Neuronal stem cell (in vitro differentiated cells): ENCODE measurements at regions not wholly inside any gene's neighbourhood (a gene's known extent, or its start where the extent isn't known, plus 50 kb on each side); places are given as distances from the start of the nearest gene placed in this dataset.

Source experiments
- DNase-seq: peaks from one replicate; pipeline ENCODE4 v3.0.0-alpha.2; 2013; ENCODE audit warnings: low spot score
- H2AFZ ChIP-seq: one replicate; pipeline ENCODE4 v1.6.1; 2013; ENCODE audit warnings: mild to moderate bottlenecking, low read length, inconsistent platforms
- H2AK5ac ChIP-seq: 2 replicates; pipeline ENCODE4 v1.6.1; 2013; ENCODE audit warnings: low read depth, mild to moderate bottlenecking, inconsistent platforms, low read length, moderate library complexity, mixed read lengths
- H2BK120ac ChIP-seq: 2 replicates; pipeline ENCODE4 v1.6.1; 2013; ENCODE audit warnings: low read depth, mild to moderate bottlenecking, inconsistent platforms, low read length, moderate library complexity, mixed read lengths
- H2BK12ac ChIP-seq: one replicate; pipeline ENCODE4 v1.6.1; 2013; ENCODE audit warnings: low read length, inconsistent platforms
- H2BK15ac ChIP-seq: 2 replicates; pipeline ENCODE4 v1.6.1; 2013; ENCODE audit warnings: mild to moderate bottlenecking, low read length, inconsistent platforms, mixed read lengths
- H2BK5ac ChIP-seq: one replicate; pipeline ENCODE4 v1.6.1; 2013; ENCODE audit warnings: inconsistent platforms, mild to moderate bottlenecking, low read length, moderate library complexity
- H3K14ac ChIP-seq: one replicate; pipeline ENCODE4 v1.6.1; 2013; ENCODE audit warnings: low read length, inconsistent platforms
- H3K18ac ChIP-seq: 2 replicates; pipeline ENCODE4 v1.6.1; 2013; ENCODE audit warnings: low read length, inconsistent platforms
- H3K23ac ChIP-seq: 2 replicates; pipeline ENCODE4 v1.6.1; 2013; ENCODE audit warnings: low read depth, mild to moderate bottlenecking, mixed read lengths, low read length, inconsistent platforms; ENCODE audit not compliant: poor library complexity
- H3K27ac ChIP-seq: replicated peaks from 3 replicates; pipeline ENCODE4 v1.5.1; 2013; ENCODE audit warnings: low read length, inconsistent platforms
- H3K27me3 ChIP-seq, 3 experiments: 2 replicates each; pipeline ENCODE4 v1.6.1; 2013; ENCODE audit warnings: low read length in 3 of 3, mild to moderate bottlenecking in 2 of 3, inconsistent platforms in 1 of 3, low read depth in 1 of 3, mixed read lengths in 1 of 3, moderate library complexity in 1 of 3; ENCODE audit not compliant: control insufficient read depth in 3 of 3, insufficient read depth in 3 of 3
- H3K36me3 ChIP-seq, 2 donors: replicated peaks in 1 of 2; 2 replicates each; pipeline ENCODE4 v1.6.1; 2013; ENCODE audit warnings: low read length in 2 of 2; ENCODE audit not compliant: control insufficient read depth in 2 of 2, insufficient read depth in 2 of 2
- H3K4ac ChIP-seq: 2 replicates; pipeline ENCODE4 v1.6.1; 2013; ENCODE audit warnings: inconsistent platforms, mild to moderate bottlenecking, low read length, moderate library complexity
- H3K4me1 ChIP-seq, 2 donors: 1 replicate in 1 of 2; 2 replicates in 1 of 2; pipeline ENCODE4 v1.6.1; 2013; ENCODE audit warnings: low read length in 2 of 2, low read depth in 1 of 2; ENCODE audit not compliant: control insufficient read depth in 2 of 2, insufficient read depth in 1 of 2
- H3K4me2 ChIP-seq: one replicate; pipeline ENCODE4 v1.6.1; 2013; ENCODE audit warnings: mild to moderate bottlenecking, low read length, inconsistent platforms; ENCODE audit not compliant: insufficient read depth, poor library complexity, severe bottlenecking
- H3K4me3 ChIP-seq, 2 donors: 2 replicates each; pipeline ENCODE4 v1.5.1; 2013; ENCODE audit warnings: low read length in 2 of 2, mild to moderate bottlenecking in 2 of 2, inconsistent platforms in 1 of 2, moderate library complexity in 1 of 2
- H3K79me1 ChIP-seq: one replicate; pipeline ENCODE4 v1.6.1; 2013; ENCODE audit warnings: low read depth, mild to moderate bottlenecking, inconsistent platforms, low read length, moderate library complexity
- H3K9ac ChIP-seq: one replicate; pipeline ENCODE4 v1.6.1; 2013; ENCODE audit warnings: mild to moderate bottlenecking, low read depth, low read length, inconsistent platforms; ENCODE audit not compliant: poor library complexity
- H3K9me3 ChIP-seq, 2 donors: replicated peaks in 1 of 2; 2 replicates each; pipeline versions ENCODE3 to v1.6.1; 2013; ENCODE audit warnings: low read length in 2 of 2, mild to moderate bottlenecking in 2 of 2, inconsistent platforms in 1 of 2, low read depth in 1 of 2, mixed read lengths in 1 of 2, moderate library complexity in 1 of 2; ENCODE audit not compliant: control insufficient read depth in 2 of 2, insufficient read depth in 1 of 2
- H4K8ac ChIP-seq: one replicate; pipeline ENCODE4 v1.6.1; 2013; ENCODE audit warnings: low read depth, mild to moderate bottlenecking, inconsistent platforms, low read length, moderate library complexity
- H4K91ac ChIP-seq: one replicate; pipeline ENCODE4 v1.6.1; 2013; ENCODE audit warnings: low read length, low read depth, mild to moderate bottlenecking, inconsistent platforms; ENCODE audit not compliant: poor library complexity
- WGBS, 2 donors: extraction: QIAGEN DNeasy Blood & Tissue Kit; methylation state at CpG; one replicate each; pipeline ENCODE4 v1.1.7; 2013; ENCODE audit warnings: missing lambda C conversion rate in 2 of 2, mixed read lengths in 1 of 2; ENCODE audit not compliant: insufficient read length in 2 of 2, insufficient replicate concordance in 1 of 2; ENCODE audit errors: extremely low coverage in 2 of 2; 5-methylcytosine and 5-hydroxymethylcytosine counted together

DNA sequence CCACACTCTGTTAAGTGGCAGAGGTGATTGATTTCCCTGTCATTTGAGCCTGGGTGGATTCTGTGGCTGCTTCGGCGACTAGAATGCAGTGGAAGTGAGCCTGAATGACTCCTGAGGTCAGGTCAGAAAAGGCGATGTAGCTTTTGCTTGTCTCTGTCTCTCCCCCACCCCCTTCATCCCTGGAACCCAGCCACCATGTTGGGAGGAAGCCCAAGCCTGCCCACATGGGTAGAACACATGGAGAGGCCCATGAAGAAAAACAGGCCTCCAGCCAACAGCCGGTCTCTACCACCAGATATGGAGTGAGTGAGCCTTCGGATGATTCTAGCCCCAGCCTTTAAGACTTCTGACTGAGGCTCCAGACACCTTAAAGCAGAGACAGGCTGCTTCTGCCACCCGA is 181.0 kb downstream of the TFAP2C start:
- H3K27ac ChIP-seq = no peak overlapping the region
- no peak overlapping the region for H2BK5ac ChIP-seq
- no peak overlapping the region for H3K4me2 ChIP-seq
- H3K14ac ChIP-seq = no peak overlapping the region
- H3K4me1 ChIP-seq = peaks cover 0 to 19% of the 10 kb centered on the region in 2 donors
- no peaks in the 10 kb centered on the region for H3K79me1 ChIP-seq
- H4K8ac ChIP-seq = no peak overlapping the region
- no peak overlapping the region for H3K18ac ChIP-seq
- H4K91ac ChIP-seq = no peak overlapping the region
- H3K9me3 ChIP-seq = no peaks in the 10 kb centered on the region
- H3K9ac ChIP-seq = no peak overlapping the region
- no peak overlapping the region for H2BK12ac ChIP-seq
- H2AFZ ChIP-seq = no peak overlapping the region
- peaks cover 0 to 16% (median 0%) of the 10 kb centered on the region in 3 experiments for H3K27me3 ChIP-seq
- no CpG with 5 or more reads among the region's 6 CpGs for WGBS, 2 donors
- no peak for DNase-seq
- H3K36me3 ChIP-seq = no peaks in the 10 kb centered on the region
- H3K4me3 ChIP-seq = no peak overlapping the region
- H2BK15ac ChIP-seq = peak overlapping the region; percentile 10
- H3K4ac ChIP-seq = no peak overlapping the region
- no peak overlapping the region for H2AK5ac ChIP-seq
- no peak overlapping the region for H3K23ac ChIP-seq
- no peak overlapping the region for H2BK120ac ChIP-seq

- Histone ChIP-seq H3K36me3 (no peaks in the 10 kb centered on the region), H3K4me2 (no peak overlapping the region), H2AK5ac (no peak overlapping the region), H3K27me3 (no peaks in the 10 kb centered on the region), H3K14ac (no peak overlapping the region), H3K23ac (no peak overlapping the region), H2BK15ac (no peak overlapping the region), H4K8ac (no peak overlapping the region), H3K27ac (no peak overlapping the region), H3K9ac (no peak overlapping the region), H3K4me1 (no peaks in the 10 kb centered on the region), H2AFZ (no peak overlapping the region), H4K91ac (no peak overlapping the region), H3K79me1 (no peaks in the 10 kb centered on the region), H3K9me3 (no peaks in the 10 kb centered on the region), H3K4me3 (no peak overlapping the region), H3K4ac (no peak overlapping the region), H2BK120ac (no peak overlapping the region), H3K18ac (no peak overlapping the region), H2BK5ac (no peak overlapping the region), H2BK12ac (no peak overlapping the region)
- DNase-seq = no peak
- no CpG with 5 or more reads among the region's 6 CpGs for WGBS, 2 donors
Observed at GRCh38 chr20:56815796-56816195, 186.7 kb downstream of the TFAP2C start.

GRCh38 chr20:56816349-56816748 is 187.2 kb downstream of the TFAP2C start:
- Histone ChIP-seq H3K79me1 (no peaks in the 10 kb centered on the region), H3K4me1 (no peaks in the 10 kb centered on the region), H3K27me3 (no peaks in the 10 kb centered on the region), H2BK5ac (no peak overlapping the region), H3K27ac (no peak overlapping the region), H3K14ac (no peak overlapping the region), H3K9me3 (no peaks in the 10 kb centered on the region), H4K8ac (no peak overlapping the region), H3K4me2 (no peak overlapping the region), H3K36me3 (no peaks in the 10 kb centered on the region), H4K91ac (no peak overlapping the region), H3K9ac (no peak overlapping the region), H3K23ac (no peak overlapping the region), H2BK12ac (no peak overlapping the region), H2BK15ac (no peak overlapping the region), H2BK120ac (no peak overlapping the region), H2AFZ (no peak overlapping the region), H3K4me3 (no peak overlapping the region), H3K18ac (no peak overlapping the region), H3K4ac (no peak overlapping the region), H2AK5ac (no peak overlapping the region)
- DNase-seq = no peak
- no CpG with 5 or more reads among the region's 7 CpGs for WGBS, 2 donors

DNA sequence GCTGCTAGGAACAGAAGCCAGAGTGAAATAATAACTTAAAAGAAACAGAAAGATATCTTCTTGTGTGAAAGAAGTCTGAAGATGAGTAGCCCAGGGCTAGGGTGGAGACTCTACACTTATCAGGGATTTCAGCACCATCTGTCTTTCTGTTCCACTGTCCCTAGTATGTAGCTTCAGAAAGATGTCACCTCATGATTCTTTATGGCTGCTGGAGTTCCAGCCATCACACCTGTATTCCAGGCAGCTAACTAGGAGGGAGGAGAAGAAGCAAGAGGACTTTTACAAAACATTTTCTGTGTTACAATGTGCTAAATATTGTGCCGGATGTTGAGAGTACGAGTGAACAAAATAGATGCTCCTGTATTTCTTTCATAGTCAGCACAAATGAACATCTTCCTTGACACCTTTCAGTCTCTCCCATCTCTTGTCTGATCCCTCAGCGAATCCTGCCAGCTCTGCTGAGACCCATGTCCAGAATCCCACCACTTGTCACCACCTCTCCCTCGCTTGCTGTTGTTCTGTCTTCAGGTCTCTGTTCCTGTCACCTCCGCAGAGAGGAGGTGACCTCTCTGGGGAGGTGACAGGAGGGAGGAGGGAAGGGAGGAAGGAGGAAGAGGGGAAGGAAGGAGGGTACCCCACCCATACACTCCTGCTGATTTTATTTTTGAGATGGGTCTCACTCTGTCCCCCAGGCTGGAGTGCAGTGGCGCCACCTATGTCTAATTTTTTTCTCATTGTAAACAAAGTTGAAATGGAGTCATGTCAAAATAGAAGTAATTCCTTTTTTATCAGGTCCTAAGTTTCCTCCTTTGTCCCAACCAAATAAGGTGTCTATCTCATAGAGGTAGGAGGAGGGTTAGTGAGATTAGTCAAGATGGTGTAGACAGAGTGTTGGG is 188.9 kb downstream of the TFAP2C start:
- H4K91ac ChIP-seq = no peak overlapping the region
- no peak overlapping the region for H3K9ac ChIP-seq
- no peak overlapping the region for H2AK5ac ChIP-seq
- WGBS, 2 donors = no CpG with 5 or more reads among the region's 6 CpGs
- no peak overlapping the region for H3K4ac ChIP-seq
- H3K36me3 ChIP-seq = no peaks in the 10 kb centered on the region
- H2BK12ac ChIP-seq = no peak overlapping the region
- H3K79me1 ChIP-seq = no peaks in the 10 kb centered on the region
- no peak overlapping the region for H3K23ac ChIP-seq
- H3K14ac ChIP-seq = no peak overlapping the region
- peak overlapping the region; percentile 40 for H3K18ac ChIP-seq
- no peak overlapping the region for H2AFZ ChIP-seq
- H3K4me2 ChIP-seq = no peak overlapping the region
- no peak for DNase-seq
- no peak overlapping the region for H3K27ac ChIP-seq
- H2BK5ac ChIP-seq = no peak overlapping the region
- no peak overlapping the region for H4K8ac ChIP-seq
- no peaks in the 10 kb centered on the region for H3K9me3 ChIP-seq
- H3K4me3 ChIP-seq = no peak overlapping the region
- no peak overlapping the region for H2BK120ac ChIP-seq
- H2BK15ac ChIP-seq = no peak overlapping the region
- H3K4me1 ChIP-seq = no peaks in the 10 kb centered on the region
- no peaks in the 10 kb centered on the region for H3K27me3 ChIP-seq
